ENCODE measurements at regions not wholly inside any gene's neighbourhood (a gene's known extent, or its start where the extent isn't known, plus 50 kb on each side); places are given as distances from the start of the nearest gene placed in this dataset.
A peak's percentile ranks its signal among the peaks of the same experiment; 100 is the strongest.

DNA sequence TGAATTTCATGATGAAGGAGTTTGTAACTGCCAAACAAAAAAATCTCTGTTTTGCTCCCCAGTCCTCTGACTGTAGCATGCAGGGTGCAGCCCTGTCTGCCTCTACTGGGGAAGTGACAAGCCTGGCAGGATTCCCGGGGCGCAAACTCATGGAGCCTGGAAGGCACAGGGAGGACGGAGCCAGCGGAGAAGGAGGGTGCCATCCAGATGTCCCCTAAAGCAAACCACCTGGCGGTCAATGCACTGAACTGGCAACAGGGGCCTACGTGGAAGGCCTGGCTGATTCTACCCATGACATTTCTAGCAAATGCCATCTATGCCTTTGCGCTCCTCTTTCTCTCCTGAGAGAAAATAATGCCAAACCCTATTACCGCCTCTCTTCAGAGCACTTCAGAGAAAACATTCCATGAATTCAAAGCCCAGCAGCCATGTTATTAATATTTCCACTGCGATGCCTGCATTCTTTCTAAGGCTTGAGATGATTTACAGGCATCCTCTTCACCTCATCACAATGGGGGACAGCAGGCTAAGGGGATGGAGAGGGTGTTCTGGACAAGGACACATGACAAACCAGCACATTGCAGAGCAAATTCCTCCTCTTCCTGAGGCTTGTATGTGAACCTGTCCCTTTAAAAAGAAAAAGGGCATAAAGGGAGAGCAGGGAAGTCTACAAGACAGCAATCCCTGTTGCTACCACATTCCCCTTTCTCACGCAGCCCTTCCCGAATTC is 329.3 kb upstream of the NOCT start:
- no peak for DNase-seq

DNA sequence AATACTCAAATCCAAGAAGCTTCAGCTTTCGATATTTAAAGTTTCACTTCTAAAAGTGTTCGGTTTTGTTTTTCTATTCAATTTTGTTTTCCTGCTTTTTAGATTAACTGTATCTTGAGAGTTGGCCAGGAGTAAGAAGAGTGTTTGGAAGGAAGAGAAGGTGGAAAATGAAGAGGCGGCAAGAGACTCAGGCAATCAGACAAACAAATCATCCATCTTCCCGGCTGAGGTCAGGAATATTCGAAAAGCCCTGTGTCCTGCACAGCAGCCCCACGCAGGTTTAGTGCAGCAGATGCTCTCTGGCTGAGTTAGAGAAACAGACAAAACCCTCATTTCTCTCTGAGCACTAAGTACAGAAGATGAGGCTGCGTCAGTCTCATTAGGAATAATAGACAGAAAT is 330.3 kb upstream of the NOCT start:
- no peak for DNase-seq

GRCh38 chr4:138680989-138681604 is 334.5 kb upstream of the NOCT start:
- DNase-seq = peak; percentile 62

DNA sequence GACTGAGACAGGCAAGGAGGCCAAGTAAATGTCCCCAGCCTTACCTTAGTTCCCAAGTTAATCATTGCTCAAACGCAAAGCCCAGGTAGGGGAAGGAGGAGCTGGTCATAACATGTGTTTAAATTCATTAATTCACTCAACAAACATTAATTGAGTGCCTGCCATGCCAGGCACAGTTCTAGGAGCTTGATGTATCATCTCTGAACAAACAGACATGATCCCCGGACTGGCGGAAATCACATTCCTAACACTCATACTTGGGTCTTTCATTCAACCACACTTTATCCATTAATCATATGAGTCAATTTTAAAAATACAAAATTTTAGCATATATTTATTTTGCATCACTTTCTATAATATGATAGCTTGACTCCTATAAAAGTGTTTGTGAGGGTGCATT is 335.3 kb upstream of the NOCT start:
- no peak for DNase-seq

DNA sequence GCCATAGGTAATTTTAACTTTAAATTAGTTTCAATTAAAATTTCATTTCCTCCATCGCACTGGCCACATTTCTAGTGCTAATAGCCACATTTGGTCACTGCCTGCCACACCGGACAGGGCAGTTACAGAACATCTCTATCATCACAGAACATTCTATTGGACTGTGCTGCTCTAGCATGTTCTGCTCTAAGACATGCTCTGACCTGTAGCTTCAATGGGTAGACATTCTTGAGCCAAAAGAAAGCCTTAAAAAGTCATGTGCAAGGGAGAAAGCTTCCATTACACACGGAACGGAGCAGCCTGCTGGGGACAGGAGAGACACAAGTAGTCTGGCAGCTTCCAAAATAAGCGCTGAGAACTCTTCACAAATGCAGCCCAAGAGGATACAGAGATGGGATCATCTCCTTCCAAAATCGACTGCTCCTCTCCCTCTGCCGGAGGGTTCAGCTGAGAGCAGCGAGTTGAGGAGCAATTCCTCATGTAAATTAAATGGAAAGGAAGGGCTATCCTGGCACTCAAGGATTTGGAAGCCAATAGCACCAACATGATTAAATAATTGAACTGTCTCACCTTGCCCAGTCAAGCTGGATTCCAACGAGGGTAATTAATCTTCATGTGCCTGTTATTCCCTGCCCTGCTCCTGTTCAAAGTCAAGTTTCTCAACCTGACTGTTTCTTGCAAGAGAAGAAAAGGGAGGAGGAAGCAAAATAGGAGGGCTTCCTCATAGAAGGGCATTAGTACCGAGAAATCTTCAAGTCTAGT is 336.4 kb upstream of the NOCT start:
- no peak for DNase-seq

DNA sequence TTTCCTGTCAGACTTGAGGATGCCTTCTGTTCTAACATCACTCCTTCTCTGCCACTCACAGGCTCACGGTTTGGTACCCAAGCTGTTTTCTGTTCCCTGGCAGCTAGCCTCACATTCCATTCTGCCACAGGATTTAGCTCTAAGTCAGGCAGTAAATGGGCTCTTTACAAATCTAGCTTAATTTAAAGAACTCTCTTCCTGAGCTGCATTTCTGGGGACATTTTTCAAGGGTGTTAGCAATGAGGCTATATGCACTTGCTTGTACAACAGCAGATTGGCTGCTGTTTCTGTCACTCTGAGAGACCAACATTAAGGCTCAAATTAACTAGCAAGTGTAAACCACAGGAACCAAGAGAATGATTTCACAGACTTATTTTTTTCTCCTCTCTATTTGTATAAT is 337.8 kb upstream of the NOCT start:
- no peak for DNase-seq

DNA sequence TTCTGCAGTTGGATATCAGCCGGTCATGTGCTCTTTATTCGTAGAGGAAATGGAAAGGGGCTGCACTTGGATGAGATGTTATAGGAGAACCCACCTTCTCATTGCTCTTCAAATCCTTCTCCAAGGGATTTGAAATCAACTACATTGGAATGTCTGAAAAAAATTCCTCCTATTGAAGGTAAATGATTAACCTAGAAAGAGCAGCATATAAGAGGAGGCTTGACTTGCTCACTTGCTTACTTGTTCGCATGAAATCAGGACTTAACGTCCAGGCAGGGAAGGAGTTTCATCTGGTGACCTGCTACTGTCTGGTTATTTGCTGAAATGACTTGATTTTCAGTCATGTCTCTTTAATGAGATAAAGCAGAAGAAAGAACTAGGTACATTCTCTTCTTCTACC is 338.4 kb upstream of the NOCT start:
- no peak for DNase-seq

DNA sequence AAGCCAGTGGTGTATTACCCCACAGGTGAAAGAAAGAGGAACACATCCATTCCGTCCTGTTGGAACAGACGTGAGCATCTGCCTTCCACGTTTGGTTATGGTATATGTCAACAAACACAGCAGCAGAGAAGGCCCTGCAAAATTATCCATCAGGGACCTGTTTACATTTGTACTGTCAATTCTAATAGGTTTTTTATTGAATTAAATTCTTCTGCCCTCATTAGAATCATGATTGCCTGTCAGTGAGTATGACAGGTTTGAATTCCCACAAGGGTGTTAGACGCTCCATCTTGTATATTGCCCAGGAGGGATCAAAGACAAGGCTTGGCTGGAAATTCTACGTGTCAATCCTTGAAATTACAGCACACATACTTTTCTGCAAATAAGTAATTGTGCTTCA is 339.9 kb upstream of the NOCT start:
- DNase-seq = no peak

GRCh38 chr4:138674209-138674608 is 341.4 kb upstream of the NOCT start:
- DNase-seq = no peak

DNA sequence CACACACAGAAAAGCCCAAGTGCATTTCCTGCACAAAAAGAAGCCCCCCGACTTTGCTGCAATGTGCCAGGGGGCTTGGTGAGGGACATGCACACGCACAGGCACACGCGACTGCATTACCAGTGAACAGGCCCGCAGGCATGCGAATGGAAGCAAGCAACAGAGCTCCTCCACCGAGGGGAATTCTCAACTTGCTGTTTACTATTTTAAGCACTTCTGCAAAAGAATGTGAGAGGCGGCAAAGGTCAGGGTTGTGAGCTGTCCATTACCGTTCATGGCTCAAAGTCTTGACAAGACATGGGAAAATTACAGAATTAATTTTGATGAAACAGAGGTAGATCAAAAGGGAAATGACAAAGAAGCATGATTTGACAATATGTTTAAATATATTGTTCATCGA is 342.5 kb upstream of the NOCT start:
- DNase-seq = no peak

- DNase-seq = no peak
Observed at GRCh38 chr4:138672393-138672976, 343.1 kb upstream of the NOCT start.

DNA sequence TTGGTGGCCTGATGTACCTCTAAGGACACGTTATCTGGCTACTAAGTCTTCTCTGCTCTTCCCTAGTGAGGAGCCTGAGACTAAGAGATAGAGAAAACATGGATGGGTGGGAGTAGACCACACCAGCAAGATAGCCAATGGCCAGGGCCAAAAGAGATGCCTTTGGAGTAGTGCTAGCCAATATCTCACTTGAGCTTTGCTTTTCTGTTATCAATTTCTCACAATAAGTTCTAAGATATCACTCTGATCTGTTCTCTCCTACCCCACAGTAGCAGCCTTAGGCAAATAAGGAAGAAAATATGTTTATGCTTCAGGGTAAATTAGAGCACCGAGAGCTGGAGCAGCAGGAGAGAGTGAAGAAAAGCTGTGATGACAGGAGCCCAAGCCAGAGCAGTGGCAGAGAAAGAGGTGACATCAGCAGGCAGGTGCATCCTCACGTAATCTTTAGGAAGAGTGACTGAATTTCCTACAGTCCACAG is 343.9 kb upstream of the NOCT start:
- no peak for DNase-seq

GRCh38 chr4:138671106-138671505 is 344.5 kb upstream of the NOCT start:
- no peak for DNase-seq

DNA sequence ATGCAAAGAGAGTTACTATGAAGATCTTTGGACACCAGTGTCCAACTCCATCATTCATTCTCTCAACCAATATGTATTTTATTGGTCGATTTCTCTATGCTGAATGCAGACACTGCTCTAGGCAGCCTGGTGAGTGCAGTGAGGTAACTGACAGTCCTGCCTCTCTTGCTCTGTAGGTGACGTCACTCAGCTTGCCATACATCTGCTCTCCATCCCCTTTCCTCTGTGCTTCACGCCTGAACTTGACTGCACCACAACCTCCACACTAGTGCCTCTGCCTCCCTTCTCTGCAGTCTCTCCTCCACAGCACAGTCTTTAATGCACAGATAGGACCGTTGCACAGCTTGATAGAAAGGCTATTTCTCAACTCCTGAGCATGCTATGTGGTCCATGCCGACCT is 344.9 kb upstream of the NOCT start:
- DNase-seq = no peak

DNA sequence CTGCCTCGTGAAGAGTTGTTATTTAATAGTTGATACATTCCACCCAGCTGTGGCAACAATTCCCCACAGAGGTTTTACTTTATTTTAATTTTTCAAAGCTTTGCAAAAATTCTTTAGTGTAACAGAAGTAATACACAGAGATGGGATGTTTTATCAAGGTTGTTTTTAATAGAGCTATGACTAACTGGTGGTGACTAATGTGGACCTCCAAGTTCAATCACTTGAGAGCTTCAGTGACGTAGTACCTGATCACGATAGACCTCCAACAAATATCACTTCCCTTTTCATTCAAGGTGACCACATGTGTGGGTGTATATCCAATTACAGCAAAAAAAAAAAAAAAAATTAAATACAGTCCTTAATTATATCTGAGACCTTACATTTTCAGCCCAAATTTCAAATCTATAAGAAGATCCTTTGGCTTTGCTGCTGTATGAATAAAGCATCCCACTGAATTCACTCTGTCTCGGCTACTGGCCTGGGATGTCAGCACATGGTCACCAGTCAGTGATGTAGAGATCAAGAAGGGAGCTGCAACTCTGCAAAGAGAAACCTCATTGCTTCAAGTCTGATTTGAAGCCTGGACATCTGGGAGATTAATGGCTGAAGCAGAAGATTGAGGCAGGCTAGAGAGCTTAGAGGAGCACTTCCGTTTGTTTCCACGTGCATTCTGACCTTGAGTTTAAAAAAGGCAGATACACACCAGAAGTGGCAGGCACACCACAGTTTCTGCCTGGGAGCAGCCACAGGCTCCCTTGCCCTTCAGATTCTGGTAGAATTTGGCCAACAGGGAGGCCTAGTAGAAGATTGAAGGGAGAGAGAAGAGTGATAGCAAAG is 345.9 kb upstream of the NOCT start:
- DNase-seq = no peak

- no peak for DNase-seq
Observed at GRCh38 chr4:138668309-138668708, 347.3 kb upstream of the NOCT start.

GRCh38 chr4:138666366-138666765 is 349.2 kb upstream of the NOCT start:
- no peak for DNase-seq

DNA sequence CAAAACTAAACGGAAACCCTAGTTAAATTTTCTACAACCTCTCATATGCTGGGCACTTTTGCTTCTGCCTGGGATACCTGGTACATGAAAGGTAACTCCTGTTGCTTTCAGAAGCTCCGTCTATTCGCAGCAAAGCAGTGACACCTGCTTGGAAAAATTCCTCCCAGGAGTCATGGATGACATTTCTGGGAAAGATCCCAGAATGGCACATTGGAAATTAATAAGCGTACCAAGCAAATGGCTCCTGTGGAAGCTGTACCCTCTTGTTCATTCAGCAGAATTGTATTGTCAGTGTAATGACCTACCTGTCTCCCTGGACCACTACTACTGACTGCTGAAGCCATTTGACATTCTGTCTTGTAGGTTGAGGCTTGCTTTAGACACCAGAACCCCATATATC is 349.7 kb upstream of the NOCT start:
- DNase-seq = no peak

DNA sequence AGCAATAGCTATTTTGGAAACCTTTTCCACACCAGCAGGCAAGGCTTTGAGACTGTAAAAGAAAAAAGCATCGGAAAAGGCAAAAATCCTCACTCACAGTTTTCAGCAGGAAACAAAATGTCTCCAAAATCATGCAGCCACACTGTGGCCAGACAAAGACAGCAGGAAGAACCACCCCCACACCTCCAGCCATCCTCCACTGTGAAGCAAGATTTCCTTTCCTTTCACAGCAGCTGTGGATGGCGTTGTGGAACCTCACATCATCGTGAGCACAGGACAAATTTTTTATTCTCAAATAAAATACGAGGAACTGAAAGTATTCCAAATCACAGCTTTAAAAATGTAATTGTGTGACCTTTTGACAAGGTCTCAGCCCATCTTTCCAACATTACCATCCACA is 351.7 kb upstream of the NOCT start:
- no peak for DNase-seq

DNA sequence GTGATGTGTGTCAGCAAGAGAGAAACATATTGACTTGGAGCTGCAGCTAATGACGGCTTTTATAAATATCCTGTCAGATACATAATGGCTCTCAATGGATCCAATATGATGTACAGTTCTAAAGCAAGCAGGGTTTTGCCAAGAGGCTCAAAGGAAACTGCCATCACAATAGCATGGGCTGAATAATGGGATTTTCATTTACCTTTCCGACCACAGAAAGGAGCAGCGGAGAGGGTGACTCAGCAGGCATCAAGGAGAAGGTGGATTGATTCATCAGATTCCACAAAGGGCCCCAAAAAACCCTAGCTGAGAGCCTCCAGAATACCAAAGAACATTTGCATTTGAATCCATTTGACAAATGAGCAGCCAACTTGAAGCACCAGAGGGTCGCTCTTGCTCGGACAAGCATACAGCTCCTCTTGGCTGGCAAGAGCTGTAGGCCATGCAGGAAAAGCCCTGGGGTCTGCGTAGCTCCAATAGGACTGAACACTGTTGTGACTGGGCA is 355.7 kb upstream of the NOCT start:
- DNase-seq = no peak

GRCh38 chr4:138659037-138659811 is 356.4 kb upstream of the NOCT start:
- no peak for DNase-seq

GRCh38 chr4:138658518-138658917 is 357.1 kb upstream of the NOCT start:
- DNase-seq = no peak

Data from activated T-cell treated with anti-CD3 and anti-CD28 coated beads for 4 hours (primary cell).